ENCODE measurements at regions not wholly inside any gene's neighbourhood (a gene's known extent, or its start where the extent isn't known, plus 50 kb on each side); places are given as distances from the start of the nearest gene placed in this dataset.
A peak's percentile ranks its signal among the peaks of the same experiment; 100 is the strongest.

DNA sequence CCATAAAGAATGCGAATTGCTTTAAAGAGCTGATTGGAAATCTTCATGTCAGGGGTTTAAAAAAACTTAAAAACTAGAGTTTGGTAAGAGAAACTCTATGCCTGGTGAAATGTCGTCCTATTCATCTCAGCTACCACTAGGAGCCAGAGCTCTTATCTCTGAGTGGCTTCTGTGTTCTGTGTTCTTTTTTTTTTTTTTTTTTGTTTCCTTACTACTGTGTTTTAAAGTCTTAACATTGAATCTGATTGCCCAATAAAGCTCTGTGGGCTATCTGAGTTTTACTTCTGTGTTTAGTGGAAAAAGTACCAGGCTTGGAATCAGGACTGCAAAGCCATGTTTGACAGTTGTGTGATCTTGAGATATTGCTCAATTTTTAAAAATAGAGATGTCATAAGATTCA lies 494.8 kb downstream of the RIT2 start:
- TF ChIP-seq CTCF (IDR thresholded peaks at IDR 0.05; ENCODE audit: insufficient read depth, low read length, poor library complexity, severe bottlenecking) = no peak
- Histone ChIP-seq H3K27me3 (ENCODE audit: control insufficient read depth, insufficient read depth, low read length) (no peaks in the 10 kb centered on the region), H3K4me3 (ENCODE audit: low read depth, low read length) (no peak overlapping the region), H3K36me3 (ENCODE audit: control insufficient read depth, insufficient read depth, low read length) (no peaks in the 10 kb centered on the region)
- no peak for DNase-seq (ENCODE audit: low read depth)

- Histone ChIP-seq H3K27me3 (ENCODE audit: control insufficient read depth, insufficient read depth, low read length) (no peaks in the 10 kb centered on the region), H3K4me3 (ENCODE audit: low read depth, low read length) (no peak overlapping the region), H3K36me3 (ENCODE audit: control insufficient read depth, insufficient read depth, low read length) (no peaks in the 10 kb centered on the region)
- DNase-seq (ENCODE audit: low read depth) = no peak
- no peak for TF ChIP-seq CTCF (IDR thresholded peaks at IDR 0.05; ENCODE audit: insufficient read depth, low read length, poor library complexity, severe bottlenecking)
Measured at GRCh38 chr18:42623935-42624334, 491.6 kb downstream of the RIT2 start.

DNA sequence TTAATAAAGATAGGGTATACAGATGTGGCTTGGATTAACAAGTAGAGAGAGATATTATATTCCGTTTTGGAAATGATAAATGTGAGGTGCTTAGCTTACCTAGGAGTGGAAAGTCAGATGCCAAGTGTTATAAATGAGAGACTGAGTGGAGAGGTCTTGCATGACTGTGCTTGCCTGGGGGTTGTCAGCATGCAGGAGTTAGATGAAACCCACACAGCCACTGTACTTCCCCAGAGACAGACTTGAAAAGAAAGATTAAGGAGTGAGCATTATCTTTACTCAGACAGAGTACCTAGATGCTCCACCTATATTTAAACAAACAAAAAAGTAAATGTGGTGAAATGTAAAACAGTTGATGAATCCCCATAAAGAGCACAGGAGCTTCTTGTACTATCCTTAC lies 482.7 kb downstream of the RIT2 start:
- H3K4me3 ChIP-seq (ENCODE audit: low read depth, low read length) = no peak overlapping the region
- H3K27me3 ChIP-seq (ENCODE audit: control insufficient read depth, insufficient read depth, low read length) = no peaks in the 10 kb centered on the region
- TF ChIP-seq CTCF (IDR thresholded peaks at IDR 0.05; ENCODE audit: insufficient read depth, low read length, poor library complexity, severe bottlenecking) = no peak
- no peaks in the 10 kb centered on the region for H3K36me3 ChIP-seq (ENCODE audit: control insufficient read depth, insufficient read depth, low read length)
- no peak for DNase-seq (ENCODE audit: low read depth)

DNA sequence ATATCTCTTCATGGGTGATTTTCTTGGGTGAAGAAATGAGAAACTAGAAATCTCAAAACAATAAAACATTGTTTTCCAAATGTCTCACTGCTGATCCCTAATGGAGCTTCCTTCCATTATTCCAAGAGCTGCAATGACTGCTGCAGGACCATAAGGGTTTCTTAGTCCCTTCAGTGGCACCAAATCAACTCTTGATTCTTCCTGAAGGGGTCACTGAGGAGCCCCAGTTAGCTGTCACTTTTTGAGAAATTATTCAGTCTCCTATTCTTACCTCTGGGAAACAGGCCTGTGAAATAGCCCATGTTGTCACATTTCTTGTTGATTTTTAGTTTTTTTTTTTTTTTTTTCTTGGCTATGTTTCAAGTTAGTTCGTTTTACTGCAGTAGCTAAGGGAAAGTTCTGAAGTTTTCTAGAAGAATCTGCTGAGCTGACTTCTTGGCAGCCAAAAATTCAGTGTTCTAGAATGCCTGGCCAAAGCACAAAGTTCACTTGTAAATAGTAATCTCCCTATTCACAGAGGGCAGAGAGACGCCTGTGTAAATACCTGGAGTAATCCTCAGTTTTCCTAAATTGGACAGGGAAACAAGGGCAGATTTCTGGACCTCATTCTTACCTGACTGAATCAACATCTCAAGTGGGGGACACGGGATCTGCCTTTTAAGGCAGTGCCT lies 480.0 kb downstream of the RIT2 start:
- TF ChIP-seq CTCF (IDR thresholded peaks at IDR 0.05; ENCODE audit: insufficient read depth, low read length, poor library complexity, severe bottlenecking) = no peak
- no peaks in the 10 kb centered on the region for H3K36me3 ChIP-seq (ENCODE audit: control insufficient read depth, insufficient read depth, low read length)
- H3K4me3 ChIP-seq (ENCODE audit: low read depth, low read length) = no peak overlapping the region
- no peaks in the 10 kb centered on the region for H3K27me3 ChIP-seq (ENCODE audit: control insufficient read depth, insufficient read depth, low read length)
- DNase-seq (ENCODE audit: low read depth) = no peak

DNA sequence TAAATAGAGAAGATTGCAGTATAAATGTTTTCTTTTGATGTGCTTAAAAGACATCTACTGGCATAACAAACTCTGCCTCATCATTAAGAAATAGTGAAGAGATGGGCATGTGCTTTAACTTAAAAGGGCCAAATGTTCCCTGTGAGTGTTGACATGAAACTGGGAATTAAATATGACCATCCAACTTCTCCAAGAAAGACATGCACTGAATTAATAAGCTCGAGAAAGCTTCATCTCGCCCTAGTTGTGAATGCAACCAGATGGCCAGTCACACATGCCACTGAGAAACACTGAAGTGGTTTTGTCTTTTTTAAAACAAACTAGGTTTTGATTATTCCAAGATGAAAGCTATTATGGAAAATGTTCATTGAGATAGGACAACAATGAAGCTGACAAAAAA lies 479.2 kb downstream of the RIT2 start:
- Histone ChIP-seq H3K36me3 (ENCODE audit: control insufficient read depth, insufficient read depth, low read length) (no peaks in the 10 kb centered on the region), H3K27me3 (ENCODE audit: control insufficient read depth, insufficient read depth, low read length) (no peaks in the 10 kb centered on the region), H3K4me3 (ENCODE audit: low read depth, low read length) (no peak overlapping the region)
- no peak for DNase-seq (ENCODE audit: low read depth)
- no peak for TF ChIP-seq CTCF (IDR thresholded peaks at IDR 0.05; ENCODE audit: insufficient read depth, low read length, poor library complexity, severe bottlenecking)

DNA sequence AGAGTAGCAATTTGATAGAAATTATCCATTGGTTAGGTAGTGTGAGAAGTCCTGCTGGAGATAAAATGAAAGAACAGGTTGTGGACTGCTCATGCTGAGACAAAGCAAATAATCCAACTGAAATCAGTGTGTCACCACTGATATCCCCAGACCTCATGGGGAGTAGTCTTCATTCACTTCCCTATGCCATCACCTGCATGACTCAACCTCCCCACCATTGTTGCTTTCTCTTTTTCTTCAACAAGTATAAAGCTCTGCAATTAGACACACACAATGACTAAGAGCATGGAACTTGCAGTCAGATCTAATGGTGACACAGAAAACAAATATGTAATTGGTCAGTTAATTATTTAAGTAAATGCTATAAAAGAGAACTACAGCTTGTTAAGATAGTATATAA lies 475.3 kb downstream of the RIT2 start:
- no peak for TF ChIP-seq CTCF (IDR thresholded peaks at IDR 0.05; ENCODE audit: insufficient read depth, low read length, poor library complexity, severe bottlenecking)
- Histone ChIP-seq H3K4me3 (ENCODE audit: low read depth, low read length) (no peak overlapping the region), H3K36me3 (ENCODE audit: control insufficient read depth, insufficient read depth, low read length) (no peaks in the 10 kb centered on the region), H3K27me3 (ENCODE audit: control insufficient read depth, insufficient read depth, low read length) (no peaks in the 10 kb centered on the region)
- peak; percentile 14 for DNase-seq (ENCODE audit: low read depth)
